ENCODE measurements at regions not wholly inside any gene's neighbourhood (a gene's known extent, or its start where the extent isn't known, plus 50 kb on each side); places are given as distances from the start of the nearest gene placed in this dataset.

DNA sequence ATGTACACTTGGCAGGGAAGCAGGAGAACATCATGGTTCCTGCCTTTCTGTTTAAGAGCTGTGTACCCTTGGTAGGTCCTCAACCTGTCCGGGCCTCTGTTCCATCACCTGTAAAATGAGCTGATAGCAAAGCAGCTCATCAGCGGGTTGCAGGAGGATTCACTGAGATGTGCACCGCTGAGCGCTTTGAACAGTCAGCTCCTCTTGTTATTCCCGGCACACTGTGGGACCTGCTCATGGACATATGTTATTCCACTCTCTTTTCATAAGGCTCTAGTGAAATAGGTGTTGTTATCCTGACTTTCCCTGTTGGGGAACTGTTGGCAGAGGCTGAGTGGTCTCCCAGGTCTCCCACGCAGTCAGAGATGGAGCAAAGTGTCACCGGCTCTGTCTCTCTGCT, 497.5 kb upstream of the ZMIZ1 start:
- no peak for DNase-seq (ENCODE audit: low read depth)
- no peak overlapping the region for H3K4me3 ChIP-seq (ENCODE audit: low read depth, low read length)
- TF ChIP-seq CTCF (conservative IDR thresholded peaks at IDR 0.05; ENCODE audit: low read depth, low read length): no peak

GRCh38 chr10:78571891-78572290, 496.9 kb upstream of the ZMIZ1 start:
- DNase-seq (ENCODE audit: low read depth): no peak
- H3K4me3 ChIP-seq (ENCODE audit: low read depth, low read length): no peak overlapping the region
- TF ChIP-seq CTCF (conservative IDR thresholded peaks at IDR 0.05; ENCODE audit: low read depth, low read length): no peak

GRCh38 chr10:78572565-78572964, 496.2 kb upstream of the ZMIZ1 start:
- TF ChIP-seq CTCF (conservative IDR thresholded peaks at IDR 0.05; ENCODE audit: low read depth, low read length): no peak
- no peak for DNase-seq (ENCODE audit: low read depth)
- no peak overlapping the region for H3K4me3 ChIP-seq (ENCODE audit: low read depth, low read length)

GRCh38 chr10:78574547-78574946, 494.2 kb upstream of the ZMIZ1 start:
- no peak for TF ChIP-seq CTCF (conservative IDR thresholded peaks at IDR 0.05; ENCODE audit: low read depth, low read length)
- H3K4me3 ChIP-seq (ENCODE audit: low read depth, low read length): no peak overlapping the region
- DNase-seq (ENCODE audit: low read depth): no peak

DNA sequence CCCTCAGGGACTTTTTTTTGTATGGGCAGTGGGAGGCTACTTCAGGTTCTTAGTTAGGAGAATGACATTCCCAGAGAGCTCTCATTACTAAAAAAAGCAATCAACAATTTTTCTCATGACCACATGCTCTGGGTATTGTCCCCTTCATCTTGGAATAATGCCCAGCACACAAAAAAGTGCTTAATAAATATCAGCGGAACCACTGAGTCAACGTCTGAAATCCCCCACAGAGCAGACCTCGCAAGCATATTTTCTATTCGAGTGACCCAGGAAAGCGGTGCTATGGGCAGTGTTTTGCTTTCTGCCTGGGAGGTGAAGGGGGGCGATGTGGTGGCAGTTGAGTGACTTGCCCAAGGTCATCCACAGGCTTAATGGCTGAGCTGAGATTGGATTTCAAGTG, 493.4 kb upstream of the ZMIZ1 start:
- no peak for TF ChIP-seq CTCF (conservative IDR thresholded peaks at IDR 0.05; ENCODE audit: low read depth, low read length)
- DNase-seq (ENCODE audit: low read depth): no peak
- H3K4me3 ChIP-seq (ENCODE audit: low read depth, low read length): no peak overlapping the region

DNA sequence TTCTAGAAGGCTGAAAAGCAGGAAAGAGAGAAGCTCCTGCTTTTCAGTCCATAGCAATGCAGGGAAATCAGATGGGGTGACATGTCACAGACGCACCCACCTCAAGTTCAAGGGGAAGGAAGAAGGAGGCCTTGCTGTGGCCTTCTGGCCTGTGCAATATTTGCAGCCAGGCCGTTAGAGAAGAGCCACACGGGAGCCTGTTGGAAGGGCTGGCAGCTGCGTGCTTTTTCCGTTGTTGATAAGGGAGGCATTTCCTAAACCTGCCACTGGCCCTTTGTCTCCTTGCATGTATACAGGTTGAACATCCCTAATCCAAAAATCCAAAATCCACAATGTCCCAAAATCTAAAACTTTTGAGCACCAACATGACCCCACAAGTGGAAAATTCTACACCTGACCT, 492.5 kb upstream of the ZMIZ1 start:
- H3K4me3 ChIP-seq (ENCODE audit: low read depth, low read length): no peak overlapping the region
- no peak for DNase-seq (ENCODE audit: low read depth)
- no peak for TF ChIP-seq CTCF (conservative IDR thresholded peaks at IDR 0.05; ENCODE audit: low read depth, low read length)

GRCh38 chr10:78577712-78578111, 491.1 kb upstream of the ZMIZ1 start:
- no peak for DNase-seq (ENCODE audit: low read depth)
- TF ChIP-seq CTCF (conservative IDR thresholded peaks at IDR 0.05; ENCODE audit: low read depth, low read length): no peak
- H3K4me3 ChIP-seq (ENCODE audit: low read depth, low read length): no peak overlapping the region

Measured in epithelial cell of proximal tubule (primary cell).